Right atrium auricular region (tissue), 2 donors: ENCODE measurements at regions not wholly inside any gene's neighbourhood (a gene's known extent, or its start where the extent isn't known, plus 50 kb on each side); places are given as distances from the start of the nearest gene placed in this dataset.

Experiments
- DNase-seq: peaks from one replicate; pipeline ENCODE4 v3.0.0-alpha.2; 2019; ENCODE audit warnings: low spot score
- H3K27ac ChIP-seq, 2 donors: fragments of 200-600 bp; sonication (generic); 1 replicate in 1 of 2; 2 replicates in 1 of 2; pipeline ENCODE4 v1.5.1; 2016 to 2019
- H3K27me3 ChIP-seq, 2 donors: fragments of 200-600 bp; sonication (generic); one replicate each; pipeline versions ENCODE4 v1.5.1 to v1.6.0; 2017 to 2019
- H3K36me3 ChIP-seq: fragments of 200-600 bp; sonication (generic); one replicate; pipeline ENCODE4 v1.5.1; 2016
- H3K4me1 ChIP-seq, 2 donors: fragments of 200-600 bp; sonication (generic); one replicate each; pipeline versions ENCODE4 v1.5.1 to v1.6.0; 2017 to 2019
- H3K4me3 ChIP-seq, 2 donors: fragments of 200-600 bp; sonication (generic); 1 replicate in 1 of 2; 2 replicates in 1 of 2; pipeline ENCODE4 v1.5.1; 2017 to 2019; ENCODE audit warnings: mild to moderate bottlenecking in 1 of 2, moderate library complexity in 1 of 2
- H3K9me3 ChIP-seq, 2 donors: fragments of 200-600 bp; sonication (generic); one replicate each; pipeline ENCODE4 v1.5.1; 2019
- TF ChIP-seq, protein P1 (sequence below), 2 donors: fragments of 200-600 bp; sonication (generic); IDR thresholded peaks; one replicate each; pipeline ENCODE4 v1.5.1; 2019; ENCODE audit warnings: antibody characterized with exemption in 2 of 2

DNA sequence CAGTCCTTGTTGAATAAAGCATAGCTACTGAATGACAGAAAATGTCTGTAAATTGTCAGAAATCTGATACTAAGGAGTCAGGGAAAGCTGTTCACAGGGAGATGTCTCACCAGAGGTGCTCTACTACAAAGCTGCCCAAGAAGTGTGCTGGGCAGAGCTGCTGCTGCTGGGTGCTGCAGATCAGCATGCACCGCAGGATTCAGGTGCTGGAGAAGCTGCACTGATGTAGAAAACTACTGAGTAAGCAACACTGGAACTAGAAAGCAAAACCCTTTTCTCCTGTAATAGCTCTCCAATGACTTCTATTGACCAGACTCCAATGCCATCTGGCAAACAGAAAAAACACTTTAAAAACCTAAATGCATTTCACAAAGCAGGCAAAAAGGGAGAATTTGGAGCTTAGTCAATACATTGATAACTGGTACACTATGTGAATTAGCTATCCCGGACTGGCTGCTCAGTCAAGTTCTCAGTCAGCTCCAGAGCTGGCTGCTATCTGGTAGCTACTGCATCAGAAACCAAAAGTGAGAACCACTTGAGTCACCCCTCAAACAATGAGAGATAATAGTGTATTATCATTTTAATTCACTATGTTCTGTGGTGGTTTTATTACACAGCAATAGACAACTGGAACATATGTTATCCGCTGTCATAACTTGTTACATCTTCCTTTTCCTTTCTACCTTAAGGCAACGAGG lies 493.1 kb downstream of the CPS1 start:
- TF ChIP-seq, protein P1, sequence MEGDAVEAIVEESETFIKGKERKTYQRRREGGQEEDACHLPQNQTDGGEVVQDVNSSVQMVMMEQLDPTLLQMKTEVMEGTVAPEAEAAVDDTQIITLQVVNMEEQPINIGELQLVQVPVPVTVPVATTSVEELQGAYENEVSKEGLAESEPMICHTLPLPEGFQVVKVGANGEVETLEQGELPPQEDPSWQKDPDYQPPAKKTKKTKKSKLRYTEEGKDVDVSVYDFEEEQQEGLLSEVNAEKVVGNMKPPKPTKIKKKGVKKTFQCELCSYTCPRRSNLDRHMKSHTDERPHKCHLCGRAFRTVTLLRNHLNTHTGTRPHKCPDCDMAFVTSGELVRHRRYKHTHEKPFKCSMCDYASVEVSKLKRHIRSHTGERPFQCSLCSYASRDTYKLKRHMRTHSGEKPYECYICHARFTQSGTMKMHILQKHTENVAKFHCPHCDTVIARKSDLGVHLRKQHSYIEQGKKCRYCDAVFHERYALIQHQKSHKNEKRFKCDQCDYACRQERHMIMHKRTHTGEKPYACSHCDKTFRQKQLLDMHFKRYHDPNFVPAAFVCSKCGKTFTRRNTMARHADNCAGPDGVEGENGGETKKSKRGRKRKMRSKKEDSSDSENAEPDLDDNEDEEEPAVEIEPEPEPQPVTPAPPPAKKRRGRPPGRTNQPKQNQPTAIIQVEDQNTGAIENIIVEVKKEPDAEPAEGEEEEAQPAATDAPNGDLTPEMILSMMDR (IDR thresholded peaks at IDR 0.05): no peak
- H3K27me3 ChIP-seq: no peaks in the 10 kb centered on the region

DNA sequence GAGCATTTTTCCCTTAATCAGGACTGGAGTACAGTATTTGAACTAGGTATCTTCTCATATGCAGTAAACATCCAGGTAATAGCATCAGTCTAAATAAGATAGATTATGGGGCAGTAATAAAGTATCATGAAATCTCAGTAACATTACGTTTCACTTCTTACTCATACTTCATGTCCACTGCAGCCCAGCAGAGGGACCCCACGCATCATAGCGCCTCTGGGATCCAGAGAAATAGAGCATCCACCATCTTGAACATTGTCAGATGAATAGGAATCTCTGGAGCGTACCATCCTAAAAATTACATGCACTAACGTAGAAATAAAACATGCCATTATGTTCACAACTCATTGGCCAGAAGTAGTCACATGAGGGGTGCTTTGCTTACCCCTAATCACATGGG lies 499.0 kb downstream of the CPS1 start:
- Histone ChIP-seq H3K36me3 (no peaks in the 10 kb centered on the region), H3K27ac (no peak overlapping the region), H3K4me3 (no peak overlapping the region), H3K9me3 (no peaks in the 10 kb centered on the region), H3K27me3 (no peaks in the 10 kb centered on the region), H3K4me1 (no peaks in the 10 kb centered on the region)
- DNase-seq: no peak
- TF ChIP-seq, protein P1 (IDR thresholded peaks at IDR 0.05): no peak

More for the DNA sequence above, 493.1 kb downstream of the CPS1 start:
- Histone ChIP-seq H3K4me3 (no peak overlapping the region), H3K9me3 (no peaks in the 10 kb centered on the region), H3K36me3 (no peaks in the 10 kb centered on the region), H3K4me1 (no peaks in the 10 kb centered on the region), H3K27ac (no peak overlapping the region)
- DNase-seq: no peak

DNA sequence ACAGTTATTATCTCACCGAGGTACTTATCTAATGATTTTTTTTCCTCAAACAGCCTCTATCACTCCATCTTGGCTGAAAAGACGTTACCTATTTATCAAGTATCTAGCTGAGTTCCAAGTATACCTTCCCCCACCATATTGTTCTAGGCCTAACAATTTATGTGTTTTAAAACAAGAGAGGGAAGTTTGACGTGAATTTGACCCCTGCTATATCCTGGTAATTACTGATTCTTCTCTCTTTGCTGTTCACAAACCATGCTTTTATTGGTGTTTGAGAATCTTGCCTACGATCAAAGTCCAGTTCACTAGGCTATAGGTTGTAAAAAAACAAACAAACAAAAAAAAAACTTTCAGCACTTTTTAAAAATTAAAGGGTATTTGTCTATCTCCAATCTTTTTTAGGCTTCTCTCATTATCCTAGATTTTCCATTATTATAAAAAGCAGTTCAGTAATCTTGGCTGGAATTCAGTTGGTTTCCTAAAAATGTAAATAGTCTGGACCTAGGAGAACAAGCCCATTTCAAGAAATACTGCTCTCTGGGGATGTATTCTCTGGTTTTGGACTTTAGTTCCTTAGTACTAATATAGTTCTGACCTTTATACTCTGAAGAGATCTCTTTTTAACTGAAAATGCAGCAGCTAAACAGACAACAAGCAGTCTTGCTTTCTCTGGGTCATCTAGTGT lies 505.4 kb downstream of the CPS1 start:
- H3K36me3 ChIP-seq: no peaks in the 10 kb centered on the region
- H3K27ac ChIP-seq: no peak overlapping the region
- no peak for DNase-seq
- no peaks in the 10 kb centered on the region for H3K4me1 ChIP-seq
- H3K9me3 ChIP-seq: no peaks in the 10 kb centered on the region
- TF ChIP-seq, protein P1 (IDR thresholded peaks at IDR 0.05): no peak
- H3K4me3 ChIP-seq: no peak overlapping the region
- H3K27me3 ChIP-seq: no peaks in the 10 kb centered on the region

DNA sequence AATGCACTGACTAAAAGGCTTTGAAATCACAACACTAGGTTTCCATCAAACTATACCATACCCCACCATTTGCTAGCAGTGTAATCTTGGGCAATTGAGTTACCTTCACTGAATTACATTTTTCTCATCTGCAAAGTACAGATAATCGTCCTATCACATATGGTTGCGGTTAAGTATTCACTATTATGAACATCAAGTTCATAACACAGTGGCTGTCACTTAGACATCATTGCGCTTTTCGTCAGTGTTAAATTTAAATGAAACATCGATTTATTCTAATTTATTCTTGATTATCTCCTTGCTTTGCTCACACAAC lies 505.9 kb downstream of the CPS1 start:
- Histone ChIP-seq H3K27me3 (no peaks in the 10 kb centered on the region), H3K36me3 (no peaks in the 10 kb centered on the region), H3K9me3 (no peaks in the 10 kb centered on the region), H3K4me3 (no peak overlapping the region), H3K27ac (no peak overlapping the region), H3K4me1 (no peaks in the 10 kb centered on the region)
- no peak for DNase-seq
- TF ChIP-seq, protein P1 (IDR thresholded peaks at IDR 0.05): no peak

DNA sequence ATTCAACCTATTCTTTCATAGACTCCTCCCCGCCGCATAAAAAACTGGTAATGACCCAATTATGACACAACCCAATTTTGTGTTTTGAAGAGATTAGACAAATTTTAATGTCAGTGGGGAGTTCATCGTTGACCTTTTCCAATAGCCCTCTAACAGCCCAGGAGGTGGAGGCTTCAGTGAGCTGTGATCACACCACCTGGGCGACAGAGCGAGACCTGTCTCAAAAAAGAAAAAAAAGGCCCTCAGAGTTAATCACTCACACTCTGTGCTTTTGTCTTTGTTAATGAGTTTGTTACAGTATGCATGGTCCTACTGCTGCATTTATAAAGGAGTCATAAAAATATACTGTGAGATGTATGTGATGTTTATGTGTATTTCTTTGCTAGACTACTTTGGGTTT lies 510.6 kb downstream of the CPS1 start:
- peaks cover 0 to 2% of the 10 kb centered on the region in 2 donors for H3K27me3 ChIP-seq
- H3K9me3 ChIP-seq: no peaks in the 10 kb centered on the region
- H3K27ac ChIP-seq: no peak overlapping the region
- H3K36me3 ChIP-seq: no peaks in the 10 kb centered on the region
- DNase-seq: no peak
- H3K4me3 ChIP-seq: no peak overlapping the region
- TF ChIP-seq, protein P1 (IDR thresholded peaks at IDR 0.05): no peak
- H3K4me1 ChIP-seq: no peaks in the 10 kb centered on the region
